Neural crest cell (in vitro differentiated cells): ENCODE measurements at regions not wholly inside any gene's neighbourhood (a gene's known extent, or its start where the extent isn't known, plus 50 kb on each side); places are given as distances from the start of the nearest gene placed in this dataset.

Experiments
- DNase-seq: peaks from one replicate; pipeline ENCODE4 v3.0.0; 2021; ENCODE audit warnings: low read depth, mixed read lengths, low spot score
- H3K27ac Mint-ChIP-seq: one replicate; pipeline ENCODE4 v1.8.0; 2021; ENCODE audit warnings: mild to moderate bottlenecking, mixed read lengths; ENCODE audit not compliant: unreplicated experiment
- H3K27me3 Mint-ChIP-seq: 2 replicates; pipeline ENCODE4 v1.8.0; 2021; ENCODE audit warnings: low read depth, mild to moderate bottlenecking, mixed read lengths
- H3K36me3 Mint-ChIP-seq: 2 replicates; pipeline ENCODE4 v1.8.0; 2021; ENCODE audit warnings: low read depth, mild to moderate bottlenecking, mixed read lengths
- H3K4me1 Mint-ChIP-seq: 2 replicates; pipeline ENCODE4 v1.8.0; 2021; ENCODE audit warnings: mixed read lengths
- H3K4me3 Mint-ChIP-seq: one replicate; pipeline ENCODE4 v1.8.0; 2021; ENCODE audit warnings: mild to moderate bottlenecking, mixed read lengths
- H3K9me3 Mint-ChIP-seq: 2 replicates; pipeline ENCODE4 v1.8.0; 2021; ENCODE audit warnings: mixed read lengths
- TF ChIP-seq, protein P1 (sequence below): fragments of 200-600 bp; sonication (generic); conservative IDR thresholded peaks from 2 replicates; pipeline ENCODE4 v1.5.0; 2021; ENCODE audit warnings: antibody characterized with exemption, mild to moderate bottlenecking

DNA sequence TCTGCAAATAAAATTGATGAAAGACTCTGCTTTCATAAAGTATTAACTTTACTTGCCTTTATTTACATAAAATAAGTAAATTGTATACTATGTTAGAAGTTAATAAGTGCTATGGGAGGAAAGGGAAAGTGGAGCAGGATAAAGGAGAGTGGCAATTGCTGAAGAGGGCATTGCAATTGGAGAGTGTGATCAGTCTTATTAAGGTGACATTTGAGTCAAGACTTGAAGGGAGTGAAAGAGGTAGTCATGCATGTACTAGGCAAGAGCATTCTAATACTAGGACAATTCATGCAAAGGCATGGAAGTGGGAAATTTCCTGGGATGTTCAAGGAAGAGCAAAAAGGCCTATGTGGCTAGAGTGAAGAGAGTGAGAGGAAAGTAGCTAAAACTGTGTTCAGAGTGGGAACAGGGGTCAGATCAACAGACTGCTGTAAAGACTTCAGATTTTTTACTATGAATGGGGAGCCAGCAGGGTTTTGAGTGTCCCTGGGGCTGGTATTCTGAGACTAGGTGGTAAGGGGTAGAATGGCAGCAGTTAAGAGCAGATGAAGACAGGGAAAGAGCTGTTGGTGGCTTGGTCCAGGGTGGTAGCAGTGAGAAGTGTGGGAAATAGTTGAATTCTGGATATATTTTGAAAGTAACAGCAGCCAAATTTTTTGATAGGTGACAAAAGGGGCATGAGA, 182.3 kb upstream of the RIOK2 start:
- Mint-ChIP-seq H3K27me3 (no peaks in the 10 kb centered on the region), H3K36me3 (peaks cover 5% of the 10 kb centered on the region), H3K27ac (no peak overlapping the region), H3K4me3 (no peak overlapping the region), H3K4me1 (no peaks in the 10 kb centered on the region), H3K9me3 (peaks cover 13% of the 10 kb centered on the region)
- no peak for DNase-seq
- TF ChIP-seq, protein P1, sequence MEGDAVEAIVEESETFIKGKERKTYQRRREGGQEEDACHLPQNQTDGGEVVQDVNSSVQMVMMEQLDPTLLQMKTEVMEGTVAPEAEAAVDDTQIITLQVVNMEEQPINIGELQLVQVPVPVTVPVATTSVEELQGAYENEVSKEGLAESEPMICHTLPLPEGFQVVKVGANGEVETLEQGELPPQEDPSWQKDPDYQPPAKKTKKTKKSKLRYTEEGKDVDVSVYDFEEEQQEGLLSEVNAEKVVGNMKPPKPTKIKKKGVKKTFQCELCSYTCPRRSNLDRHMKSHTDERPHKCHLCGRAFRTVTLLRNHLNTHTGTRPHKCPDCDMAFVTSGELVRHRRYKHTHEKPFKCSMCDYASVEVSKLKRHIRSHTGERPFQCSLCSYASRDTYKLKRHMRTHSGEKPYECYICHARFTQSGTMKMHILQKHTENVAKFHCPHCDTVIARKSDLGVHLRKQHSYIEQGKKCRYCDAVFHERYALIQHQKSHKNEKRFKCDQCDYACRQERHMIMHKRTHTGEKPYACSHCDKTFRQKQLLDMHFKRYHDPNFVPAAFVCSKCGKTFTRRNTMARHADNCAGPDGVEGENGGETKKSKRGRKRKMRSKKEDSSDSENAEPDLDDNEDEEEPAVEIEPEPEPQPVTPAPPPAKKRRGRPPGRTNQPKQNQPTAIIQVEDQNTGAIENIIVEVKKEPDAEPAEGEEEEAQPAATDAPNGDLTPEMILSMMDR: no peak

DNA sequence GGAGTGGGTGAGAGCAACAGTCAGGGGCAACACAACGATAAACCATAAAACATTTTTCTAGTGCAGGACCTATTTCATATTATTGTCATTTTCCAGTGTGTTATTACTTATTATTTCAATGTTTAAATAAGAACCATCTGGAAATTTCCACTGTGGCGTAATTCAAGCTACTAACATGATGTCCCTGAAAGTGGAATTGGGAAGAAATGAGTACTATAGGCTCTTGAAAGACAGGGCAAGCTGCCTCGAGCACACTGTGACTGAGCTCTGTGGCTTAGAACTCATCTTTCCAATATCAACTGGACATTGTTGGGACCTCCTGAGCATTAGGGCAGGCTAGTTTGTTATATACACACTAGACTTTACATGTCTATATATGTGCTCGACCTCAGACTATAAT, 182.9 kb upstream of the RIOK2 start:
- Mint-ChIP-seq H3K36me3 (peaks cover 3% of the 10 kb centered on the region), H3K27ac (no peak overlapping the region), H3K27me3 (no peaks in the 10 kb centered on the region), H3K4me3 (no peak overlapping the region), H3K4me1 (no peaks in the 10 kb centered on the region), H3K9me3 (peaks cover 11% of the 10 kb centered on the region)
- DNase-seq: no peak
- TF ChIP-seq, protein P1: no peak

DNA sequence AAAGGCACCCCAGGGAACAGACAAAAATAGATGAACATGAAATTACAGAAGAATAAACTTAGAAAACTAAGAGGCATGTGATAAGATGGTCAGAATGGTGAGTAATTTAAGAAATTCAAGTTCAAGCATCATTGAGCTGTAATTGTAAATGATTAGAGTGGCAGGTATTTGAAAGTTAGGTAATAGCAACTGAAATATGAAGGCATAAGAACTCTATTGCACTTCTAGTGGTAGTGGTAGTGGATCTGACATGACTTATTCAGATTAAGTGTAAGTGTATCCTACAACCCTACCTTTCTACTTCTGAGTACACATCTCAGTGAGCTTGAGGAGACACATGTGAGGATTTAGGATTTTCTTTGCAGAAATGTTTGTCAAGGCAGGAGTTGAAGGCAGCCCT, 192.9 kb upstream of the RIOK2 start:
- no peaks in the 10 kb centered on the region for H3K4me1 Mint-ChIP-seq
- H3K27me3 Mint-ChIP-seq: no peaks in the 10 kb centered on the region
- H3K27ac Mint-ChIP-seq: no peak overlapping the region
- TF ChIP-seq, protein P1: no peak
- no peak for DNase-seq
- no peaks in the 10 kb centered on the region for H3K36me3 Mint-ChIP-seq
- no peak overlapping the region for H3K4me3 Mint-ChIP-seq
- no peaks in the 10 kb centered on the region for H3K9me3 Mint-ChIP-seq

DNA sequence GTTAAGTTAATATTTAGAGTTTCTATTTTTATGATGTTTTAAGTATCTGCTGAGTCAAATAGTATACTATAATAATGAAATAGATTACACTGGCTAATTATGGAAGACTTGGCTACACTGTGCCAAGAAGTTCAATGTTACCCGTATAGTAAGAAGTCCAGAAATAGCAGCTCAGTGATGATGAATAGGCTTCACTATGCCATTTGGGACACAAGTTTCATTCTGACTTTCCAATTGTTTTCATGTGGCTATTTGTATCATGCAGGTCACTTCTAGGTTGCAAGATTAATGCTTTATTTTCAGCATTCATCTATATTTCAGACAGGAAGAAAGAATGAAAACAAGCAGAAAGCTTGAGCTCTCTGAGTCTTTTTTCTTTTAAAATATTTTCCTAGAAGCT, 194.5 kb upstream of the RIOK2 start:
- no peak for DNase-seq
- Mint-ChIP-seq H3K36me3 (no peaks in the 10 kb centered on the region), H3K27me3 (no peaks in the 10 kb centered on the region), H3K27ac (no peak overlapping the region), H3K4me1 (no peaks in the 10 kb centered on the region), H3K9me3 (no peaks in the 10 kb centered on the region), H3K4me3 (no peak overlapping the region)
- TF ChIP-seq, protein P1: no peak

DNA sequence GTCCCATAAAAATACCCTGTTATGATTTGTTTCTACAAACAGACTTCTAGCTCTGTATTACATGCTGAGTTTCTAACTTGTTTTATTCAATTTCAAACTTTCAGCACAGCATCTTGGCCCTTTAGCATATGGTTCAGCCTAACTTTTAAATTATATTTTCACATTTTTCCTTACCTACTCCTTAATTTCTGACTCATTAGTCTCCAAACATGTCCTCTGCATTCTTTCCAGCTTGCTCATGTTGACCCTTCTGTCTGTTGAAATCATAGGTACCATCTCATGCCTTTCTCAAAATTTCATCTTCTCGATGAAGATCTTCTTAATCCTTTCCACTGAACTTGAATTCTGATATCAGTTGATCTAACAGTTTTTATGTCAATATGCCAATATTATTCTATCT, 200.9 kb upstream of the RIOK2 start:
- H3K4me3 Mint-ChIP-seq: no peak overlapping the region
- no peaks in the 10 kb centered on the region for H3K4me1 Mint-ChIP-seq
- no peak for DNase-seq
- no peak overlapping the region for H3K27ac Mint-ChIP-seq
- no peaks in the 10 kb centered on the region for H3K27me3 Mint-ChIP-seq
- H3K9me3 Mint-ChIP-seq: no peaks in the 10 kb centered on the region
- TF ChIP-seq, protein P1: no peak
- no peaks in the 10 kb centered on the region for H3K36me3 Mint-ChIP-seq
